HG03025 (cell line): ENCODE measurements at regions not wholly inside any gene's neighbourhood (a gene's known extent, or its start where the extent isn't known, plus 50 kb on each side); places are given as distances from the start of the nearest gene placed in this dataset.
"Not testable (repeated sequence)": the region's sequence is repeated elsewhere in the genome, so short reads cannot be mapped to it uniquely, and the experiment has no call there.

ENCODE experiments used
- ATAC-seq: cut with Tn5 transposase; IDR thresholded peaks from one replicate; pipeline ENCODE4 v1.9.1; 2021; ENCODE audit warnings: mild to moderate bottlenecking, moderate library complexity; ENCODE audit not compliant: unreplicated experiment, low FRiP score

- no peak for ATAC-seq
Observed at GRCh38 chr16:66250686-66251431, 115.6 kb upstream of the CDH5 start.

GRCh38 chr16:66247516-66248481 is 118.7 kb upstream of the CDH5 start:
- ATAC-seq = no peak

GRCh38 chr16:66245868-66246267 is 120.6 kb upstream of the CDH5 start:
- no peak for ATAC-seq

GRCh38 chr16:66245072-66245471 is 121.4 kb upstream of the CDH5 start:
- no peak for ATAC-seq

- ATAC-seq = no peak
Observed at GRCh38 chr16:66242672-66243071, 123.8 kb upstream of the CDH5 start.

- not testable (repeated sequence) for ATAC-seq
Observed at GRCh38 chr16:66242206-66242605, 124.3 kb upstream of the CDH5 start.

GRCh38 chr16:66240631-66241395 is 125.7 kb upstream of the CDH5 start:
- ATAC-seq = no peak

GRCh38 chr16:66240088-66240487 is 126.4 kb upstream of the CDH5 start:
- ATAC-seq = no peak

- no peak for ATAC-seq
Observed at GRCh38 chr16:66238696-66239095, 127.8 kb upstream of the CDH5 start.

GRCh38 chr16:66236301-66236700 is 130.2 kb upstream of the CDH5 start:
- no peak for ATAC-seq

- no peak for ATAC-seq
Observed at GRCh38 chr16:66231452-66232160, 134.9 kb upstream of the CDH5 start.

- no peak for ATAC-seq
Observed at GRCh38 chr16:66229651-66230050, 136.8 kb upstream of the CDH5 start.

GRCh38 chr16:66228792-66229191 is 137.7 kb upstream of the CDH5 start:
- ATAC-seq = no peak

- ATAC-seq = no peak
Observed at GRCh38 chr16:66227766-66228530, 138.5 kb upstream of the CDH5 start.

GRCh38 chr16:66226762-66227161 is 139.7 kb upstream of the CDH5 start:
- no peak for ATAC-seq

GRCh38 chr16:66225696-66226095 is 140.8 kb upstream of the CDH5 start:
- ATAC-seq = no peak

GRCh38 chr16:66224626-66225025 is 141.9 kb upstream of the CDH5 start:
- ATAC-seq = no peak

- no peak for ATAC-seq
Observed at GRCh38 chr16:66224186-66224585, 142.3 kb upstream of the CDH5 start.

- no peak for ATAC-seq
Observed at GRCh38 chr16:66223176-66223780, 143.2 kb upstream of the CDH5 start.
